NB4 (cell line): ENCODE measurements at regions not wholly inside any gene's neighbourhood (a gene's known extent, or its start where the extent isn't known, plus 50 kb on each side); places are given as distances from the start of the nearest gene placed in this dataset.

Source experiments
- DNase-seq: peaks from one replicate; pipeline ENCODE4 v3.0.0; 2010; ENCODE audit warnings: low read depth
- H3K4me3 ChIP-seq: one replicate; pipeline ENCODE4 v1.5.1; 2011; ENCODE audit warnings: mild to moderate bottlenecking, low read depth, low read length, moderate library complexity
- MAX ChIP-seq: IDR thresholded peaks from 2 replicates; pipeline ENCODE4 v1.6.1; 2011; ENCODE audit warnings: low read depth, low read length
- MYC ChIP-seq: IDR thresholded peaks from 2 replicates; pipeline ENCODE4 v1.6.1; 2011; ENCODE audit warnings: low read depth, low read length
- POLR2A ChIP-seq: IDR thresholded peaks from 2 replicates; pipeline ENCODE4 v1.6.1; 2011; ENCODE audit warnings: mild to moderate bottlenecking; ENCODE audit not compliant: insufficient read length; ENCODE audit errors: extremely low read depth
- TF ChIP-seq, protein P1 (sequence below): IDR thresholded peaks from one replicate; pipeline ENCODE4 v1.5.1; 2012; ENCODE audit warnings: low read depth, low read length

- no peak for TF ChIP-seq MAX
- no peak for TF ChIP-seq POLR2A
- TF ChIP-seq MYC = no peak
- TF ChIP-seq, protein P1, sequence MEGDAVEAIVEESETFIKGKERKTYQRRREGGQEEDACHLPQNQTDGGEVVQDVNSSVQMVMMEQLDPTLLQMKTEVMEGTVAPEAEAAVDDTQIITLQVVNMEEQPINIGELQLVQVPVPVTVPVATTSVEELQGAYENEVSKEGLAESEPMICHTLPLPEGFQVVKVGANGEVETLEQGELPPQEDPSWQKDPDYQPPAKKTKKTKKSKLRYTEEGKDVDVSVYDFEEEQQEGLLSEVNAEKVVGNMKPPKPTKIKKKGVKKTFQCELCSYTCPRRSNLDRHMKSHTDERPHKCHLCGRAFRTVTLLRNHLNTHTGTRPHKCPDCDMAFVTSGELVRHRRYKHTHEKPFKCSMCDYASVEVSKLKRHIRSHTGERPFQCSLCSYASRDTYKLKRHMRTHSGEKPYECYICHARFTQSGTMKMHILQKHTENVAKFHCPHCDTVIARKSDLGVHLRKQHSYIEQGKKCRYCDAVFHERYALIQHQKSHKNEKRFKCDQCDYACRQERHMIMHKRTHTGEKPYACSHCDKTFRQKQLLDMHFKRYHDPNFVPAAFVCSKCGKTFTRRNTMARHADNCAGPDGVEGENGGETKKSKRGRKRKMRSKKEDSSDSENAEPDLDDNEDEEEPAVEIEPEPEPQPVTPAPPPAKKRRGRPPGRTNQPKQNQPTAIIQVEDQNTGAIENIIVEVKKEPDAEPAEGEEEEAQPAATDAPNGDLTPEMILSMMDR = no peak
- DNase-seq = no peak
- H3K4me3 ChIP-seq = no peak overlapping the region
Measured at GRCh38 chr13:111510502-111511218, 190.2 kb downstream of the TEX29 start.

GRCh38 chr13:111511219-111511732, 190.8 kb downstream of the TEX29 start:
- TF ChIP-seq MYC (no peak), POLR2A (no peak), MAX (no peak)
- TF ChIP-seq, protein P1 = no peak
- DNase-seq = no peak

DNA sequence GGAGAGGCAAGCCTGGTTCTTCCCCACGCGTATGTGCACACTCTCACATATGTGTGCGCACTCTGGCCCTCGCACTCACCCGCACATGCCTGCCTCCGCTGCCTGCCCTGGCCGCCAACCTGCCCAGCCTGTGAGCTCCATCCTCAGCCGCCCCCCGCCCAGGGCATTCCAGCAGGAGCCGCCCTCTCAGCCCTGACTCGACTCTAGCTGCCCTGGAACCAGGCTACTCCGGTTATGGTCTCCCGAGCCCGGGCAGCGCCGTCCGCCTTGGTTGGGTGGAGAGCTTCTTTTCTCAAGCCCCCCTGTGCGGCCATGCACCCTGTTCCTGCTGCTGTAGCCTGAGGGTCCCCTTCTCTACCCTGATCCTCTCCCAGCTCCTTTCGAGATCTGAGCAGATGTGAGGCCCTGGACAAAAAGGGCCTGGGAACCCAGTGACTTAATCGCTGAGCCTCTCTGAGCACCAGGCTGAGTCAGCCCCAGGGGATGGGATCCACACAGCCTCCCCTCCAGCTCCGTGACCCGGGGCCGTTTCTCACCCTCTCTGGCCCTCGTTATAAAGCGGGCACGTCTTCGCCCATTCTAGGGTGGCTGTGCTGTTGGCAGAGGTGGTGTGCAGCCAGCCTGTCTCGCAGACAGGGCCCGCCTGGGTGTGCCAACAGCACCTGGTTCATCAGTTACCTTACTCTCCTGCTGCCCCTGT, 191.5 kb downstream of the TEX29 start:
- TF ChIP-seq MYC (no peak), POLR2A (no peak), MAX (no peak)
- TF ChIP-seq, protein P1 = no peak
- no peak for DNase-seq

More at GRCh38 chr13:111511219-111511732, 190.8 kb downstream of the TEX29 start:
- H3K4me3 ChIP-seq = no peak overlapping the region

DNA sequence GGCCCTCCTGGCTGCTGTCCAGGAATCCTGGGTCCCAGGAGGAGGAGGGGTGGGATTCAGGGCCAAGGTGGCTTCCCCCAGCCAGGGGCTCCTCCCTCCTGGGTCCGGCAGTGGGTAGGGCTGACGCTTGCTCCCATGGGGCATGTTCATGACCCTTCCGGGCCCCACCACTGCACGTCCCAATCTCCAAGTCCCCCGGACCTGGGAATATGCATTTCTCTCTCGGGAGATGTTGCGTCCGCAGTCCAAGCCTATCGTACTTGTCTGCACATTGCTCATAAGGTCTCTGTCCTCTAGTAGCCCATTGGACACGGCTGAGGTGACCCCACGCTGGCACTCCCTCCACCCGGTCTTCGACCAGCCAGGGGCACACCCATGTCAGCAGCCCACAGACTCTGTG, 192.3 kb downstream of the TEX29 start:
- TF ChIP-seq MYC = no peak
- TF ChIP-seq, protein P1 = no peak
- no peak for TF ChIP-seq MAX
- TF ChIP-seq POLR2A = no peak
- no peak overlapping the region for H3K4me3 ChIP-seq
- no peak for DNase-seq

More for the DNA sequence above, 191.5 kb downstream of the TEX29 start:
- H3K4me3 ChIP-seq = no peak overlapping the region

DNA sequence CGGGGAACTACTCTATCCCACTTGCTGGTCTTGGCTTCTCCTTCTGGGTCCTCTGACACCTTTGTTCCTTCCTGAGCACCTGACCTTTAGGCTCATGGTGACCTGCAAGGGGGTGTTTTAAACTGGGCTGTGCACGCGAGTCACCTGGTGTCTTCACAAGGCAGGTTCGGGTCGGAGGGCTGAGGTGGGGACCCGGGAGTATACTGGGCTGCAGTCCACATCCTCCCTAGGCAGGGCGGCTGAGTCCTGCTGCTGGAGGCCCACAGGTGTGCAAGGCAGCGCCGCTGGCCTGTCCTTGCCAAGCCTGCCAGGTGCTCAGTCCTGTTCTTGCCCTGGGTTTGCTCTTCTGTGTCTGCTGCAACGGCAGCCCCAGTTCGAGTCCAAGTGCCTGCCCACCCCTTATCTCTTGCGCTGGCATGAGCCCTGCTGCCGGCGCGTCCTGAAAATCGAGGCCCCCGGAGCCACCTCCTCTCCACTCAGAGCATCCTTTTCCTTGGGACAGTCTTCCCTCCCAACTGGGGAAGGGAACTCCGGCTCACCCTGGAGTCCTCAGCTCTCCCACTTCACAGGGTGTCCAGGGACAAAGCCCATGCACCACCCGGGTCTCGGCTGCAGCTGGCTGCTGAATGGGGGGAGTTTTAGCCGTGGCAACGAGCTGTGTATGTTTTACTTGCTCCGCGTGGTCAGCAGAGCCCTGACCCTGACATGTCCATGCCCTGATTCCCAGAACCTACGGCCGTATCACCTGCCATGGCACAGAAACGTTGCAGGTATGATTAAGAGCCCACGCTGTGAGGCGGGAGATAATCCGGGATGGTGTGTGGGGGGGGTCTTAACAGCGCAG, 193.5 kb downstream of the TEX29 start:
- no peak for DNase-seq
- H3K4me3 ChIP-seq = no peak overlapping the region
- no peak for TF ChIP-seq MAX
- TF ChIP-seq POLR2A = no peak
- no peak for TF ChIP-seq MYC
- TF ChIP-seq, protein P1 = no peak
